AG08395 (cell line): ENCODE measurements at regions not wholly inside any gene's neighbourhood (a gene's known extent, or its start where the extent isn't known, plus 50 kb on each side); places are given as distances from the start of the nearest gene placed in this dataset.
"Not testable (repeated sequence)": the region's sequence is repeated elsewhere in the genome, so short reads cannot be mapped to it uniquely, and the experiment has no call there.

Source experiments
- DNase-seq: peaks from one replicate; pipeline ENCODE4 v3.0.0; 2012; ENCODE audit warnings: mixed read lengths, low spot score

GRCh38 chr1:101122452-101123166, 97.0 kb upstream of the DPH5 start:
- no peak for DNase-seq

DNA sequence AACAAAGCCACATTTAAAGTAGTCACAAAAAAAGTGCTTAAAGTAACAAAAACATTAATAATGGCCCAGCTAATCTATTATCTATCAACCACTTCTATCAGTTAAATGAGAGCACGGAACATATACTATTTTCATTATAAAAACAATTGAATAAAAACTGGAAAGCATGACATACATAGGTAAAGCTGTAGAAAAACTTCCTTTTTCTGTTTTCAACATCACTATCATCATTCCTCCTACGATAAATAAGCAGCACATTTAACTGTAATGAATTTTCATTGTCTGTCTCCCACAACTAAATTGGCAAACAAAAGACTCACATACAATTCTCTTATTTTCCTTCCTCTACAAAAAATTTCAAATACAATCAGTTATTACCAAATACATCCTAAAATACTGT, 96.4 kb upstream of the DPH5 start:
- no peak for DNase-seq

DNA sequence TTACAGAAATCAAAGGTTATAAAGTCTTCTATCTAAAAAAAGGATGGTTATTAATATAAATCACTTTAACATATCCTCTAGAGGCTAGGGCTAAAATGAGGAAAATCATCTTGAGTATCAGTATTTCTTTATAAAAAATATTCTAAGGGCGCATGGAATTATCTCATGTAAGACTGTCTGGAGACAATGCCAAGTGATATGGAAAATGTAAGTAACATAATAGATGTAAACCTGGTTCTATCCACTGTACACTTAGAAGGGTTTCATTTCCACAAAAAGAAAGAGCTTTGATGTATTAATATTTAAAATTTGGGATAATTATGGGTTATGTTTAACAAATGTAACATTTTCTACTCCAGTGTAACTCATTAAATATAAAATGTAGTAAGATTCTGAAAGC, 95.9 kb upstream of the DPH5 start:
- DNase-seq, result no peak

- DNase-seq, result no peak
Observed at GRCh38 chr1:101120868-101121267, 95.3 kb upstream of the DPH5 start.

- DNase-seq, result no peak
Observed at GRCh38 chr1:101119289-101119688, 93.7 kb upstream of the DPH5 start.

GRCh38 chr1:101116006-101116405, 90.4 kb upstream of the DPH5 start:
- DNase-seq, result no peak

DNA sequence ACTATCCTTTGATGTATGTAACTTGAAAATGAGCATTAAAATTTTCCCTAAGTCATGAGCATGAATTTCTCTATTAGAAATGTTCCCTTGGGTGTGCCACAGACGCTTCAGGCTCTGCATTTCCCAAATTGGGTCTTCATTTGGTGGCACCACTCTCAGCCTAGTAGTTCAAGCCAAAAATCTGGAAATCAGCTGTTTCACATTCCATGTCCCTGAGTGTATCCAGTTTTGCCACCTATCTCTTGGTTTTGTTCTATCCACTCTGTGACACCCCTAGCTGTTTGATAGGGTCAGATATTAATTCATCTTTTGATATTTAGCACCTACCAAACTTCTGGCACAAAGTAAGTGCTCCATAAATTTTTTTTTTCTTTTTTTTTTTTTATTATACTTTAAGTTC, 89.5 kb upstream of the DPH5 start:
- DNase-seq, result peak; percentile 19

GRCh38 chr1:101114128-101114527, 88.5 kb upstream of the DPH5 start:
- not testable (repeated sequence) for DNase-seq

DNA sequence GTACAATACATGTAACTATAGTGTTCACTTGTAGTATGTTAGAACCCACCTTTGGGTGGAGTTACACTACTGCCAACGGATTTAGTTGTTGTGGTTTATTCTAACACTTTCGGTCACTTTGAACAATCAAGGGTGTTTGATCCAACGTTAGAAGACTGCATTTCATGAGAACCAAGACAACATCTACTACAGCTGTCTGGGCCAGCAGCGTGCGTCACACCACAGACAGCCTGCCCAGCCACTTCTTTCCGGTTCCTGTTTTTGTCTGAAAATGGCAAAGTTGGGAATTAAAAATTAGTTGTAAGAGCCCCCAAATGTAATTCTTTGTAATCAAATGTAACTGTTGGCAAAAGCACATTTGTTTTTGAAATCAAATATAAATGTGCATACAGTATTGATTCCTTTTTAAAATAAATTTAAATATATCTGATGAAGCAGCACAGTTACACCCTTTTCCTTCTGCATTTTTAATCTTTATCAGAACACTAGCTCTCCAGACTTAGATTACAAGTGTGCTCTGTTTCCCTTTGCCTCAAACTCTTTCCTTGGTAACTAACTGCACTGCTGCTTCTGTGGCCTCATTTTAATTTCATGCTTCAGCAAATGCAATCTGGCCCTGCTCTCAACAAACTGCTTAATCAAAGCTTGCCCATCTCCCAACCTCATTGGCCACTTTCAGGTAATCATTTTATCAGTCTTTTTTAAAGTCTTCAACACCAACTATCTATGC, 86.6 kb upstream of the DPH5 start:
- DNase-seq, result no peak

- DNase-seq, result no peak
Observed at GRCh38 chr1:101111461-101111860, 85.9 kb upstream of the DPH5 start.

- no peak for DNase-seq
Observed at GRCh38 chr1:101109791-101110190, 84.2 kb upstream of the DPH5 start.

- no peak for DNase-seq
Observed at GRCh38 chr1:101108111-101108500, 82.5 kb upstream of the DPH5 start.

DNA sequence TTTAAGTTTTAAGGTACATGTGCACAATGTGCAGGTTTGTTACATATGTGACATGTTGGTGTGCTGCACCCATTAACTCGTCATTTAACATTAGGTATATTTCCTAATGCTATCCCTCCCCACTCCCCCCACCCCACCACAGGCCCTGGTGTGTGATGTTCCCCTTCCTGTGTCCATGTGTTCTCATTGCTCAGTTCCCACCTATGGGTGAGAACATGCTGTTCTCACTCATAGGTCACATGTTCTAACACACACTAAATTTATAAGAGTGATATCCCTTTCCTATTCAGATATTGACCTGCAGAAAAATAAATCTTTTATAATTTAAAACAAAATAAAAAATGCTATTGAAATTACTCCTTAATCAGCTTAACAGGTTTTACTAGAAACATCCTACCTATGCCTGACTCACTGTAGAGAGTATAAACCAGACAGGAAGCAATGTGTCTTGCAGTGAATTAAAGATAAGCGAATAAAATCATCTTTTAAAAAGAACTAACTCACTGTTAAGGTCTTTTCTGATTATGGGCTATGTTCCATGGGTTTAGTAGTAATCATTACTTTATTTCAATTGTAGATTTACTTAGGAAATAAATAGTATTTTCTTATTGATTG, 82.0 kb upstream of the DPH5 start:
- no peak for DNase-seq

DNA sequence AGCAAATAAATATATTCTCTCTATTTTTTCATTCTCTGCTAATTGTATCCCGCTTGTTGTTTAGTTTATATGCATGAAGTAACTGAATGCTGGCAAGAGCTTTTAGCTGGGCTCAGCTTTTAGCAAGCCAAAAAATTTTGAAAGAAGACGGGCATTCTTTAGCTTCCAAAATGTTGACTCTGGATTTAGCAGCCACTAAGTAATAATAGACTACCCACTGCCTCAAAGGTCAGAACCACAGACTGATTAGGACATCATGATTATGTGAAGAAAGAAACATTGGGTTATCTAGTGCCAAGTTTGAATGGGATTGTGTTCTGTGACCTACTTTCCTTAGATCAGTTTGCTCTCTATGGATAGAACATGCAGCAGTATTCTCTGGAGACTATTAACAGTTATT, 80.3 kb upstream of the DPH5 start:
- peak; percentile 40 for DNase-seq

- no peak for DNase-seq
Observed at GRCh38 chr1:101102426-101103156, 77.0 kb upstream of the DPH5 start.

- DNase-seq, result no peak
Observed at GRCh38 chr1:101101360-101101759, 75.8 kb upstream of the DPH5 start.

DNA sequence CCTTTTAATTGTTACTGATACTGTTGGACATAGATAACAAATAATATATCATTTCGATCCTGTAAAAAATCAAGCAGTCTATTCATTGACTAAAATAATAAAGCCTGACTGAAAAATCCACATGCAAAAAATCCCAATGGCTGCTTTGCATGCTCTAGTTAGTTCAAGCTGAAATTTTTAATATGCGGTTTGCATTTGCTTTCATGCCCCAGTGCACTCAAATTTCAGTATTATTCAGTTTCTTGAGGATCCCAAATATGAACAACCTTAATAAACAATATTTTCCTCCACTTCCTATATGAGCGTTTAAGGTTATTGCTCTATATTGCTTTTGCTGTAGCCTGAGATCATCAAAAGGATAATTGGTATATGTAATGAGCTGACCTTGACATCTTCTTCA, 75.1 kb upstream of the DPH5 start:
- DNase-seq, result no peak

DNA sequence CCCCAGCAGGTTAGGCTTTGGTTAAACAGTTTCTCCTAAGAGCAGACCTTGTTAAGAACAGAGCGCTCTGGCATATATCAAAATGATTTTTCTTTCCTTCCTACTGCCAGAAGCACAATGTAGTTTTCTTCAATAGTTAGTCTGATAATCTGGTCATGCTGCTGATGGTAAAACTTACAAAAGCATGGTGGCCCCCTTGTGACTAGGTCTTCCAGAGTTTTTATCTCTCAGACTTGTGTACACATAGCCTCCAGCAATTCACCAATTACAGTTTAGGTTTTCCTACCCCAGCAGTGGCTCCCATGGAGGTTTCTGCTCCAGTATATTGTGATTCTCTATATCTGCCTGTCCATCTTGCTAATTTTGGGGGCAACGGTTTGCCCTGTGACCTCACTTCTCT, 73.3 kb upstream of the DPH5 start:
- DNase-seq, result no peak

DNA sequence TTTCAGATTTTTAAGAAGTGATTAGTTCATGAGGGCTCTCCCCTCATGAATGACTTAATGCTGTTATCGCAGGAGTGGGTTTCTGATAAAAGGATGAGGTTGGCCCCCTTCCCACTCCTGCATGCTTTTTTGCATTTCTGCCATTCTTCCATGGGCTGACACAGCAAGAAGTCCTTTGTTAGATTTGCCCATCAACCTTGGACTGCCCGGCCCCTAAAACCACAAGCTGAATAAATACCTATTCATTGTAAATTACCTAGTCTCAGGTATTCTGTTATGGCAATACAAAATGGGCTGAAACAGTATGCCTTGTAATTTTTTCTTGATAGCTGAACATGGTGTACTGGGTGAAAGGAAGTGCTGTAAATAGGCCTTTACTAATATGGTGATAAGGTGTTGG, 72.7 kb upstream of the DPH5 start:
- no peak for DNase-seq

DNA sequence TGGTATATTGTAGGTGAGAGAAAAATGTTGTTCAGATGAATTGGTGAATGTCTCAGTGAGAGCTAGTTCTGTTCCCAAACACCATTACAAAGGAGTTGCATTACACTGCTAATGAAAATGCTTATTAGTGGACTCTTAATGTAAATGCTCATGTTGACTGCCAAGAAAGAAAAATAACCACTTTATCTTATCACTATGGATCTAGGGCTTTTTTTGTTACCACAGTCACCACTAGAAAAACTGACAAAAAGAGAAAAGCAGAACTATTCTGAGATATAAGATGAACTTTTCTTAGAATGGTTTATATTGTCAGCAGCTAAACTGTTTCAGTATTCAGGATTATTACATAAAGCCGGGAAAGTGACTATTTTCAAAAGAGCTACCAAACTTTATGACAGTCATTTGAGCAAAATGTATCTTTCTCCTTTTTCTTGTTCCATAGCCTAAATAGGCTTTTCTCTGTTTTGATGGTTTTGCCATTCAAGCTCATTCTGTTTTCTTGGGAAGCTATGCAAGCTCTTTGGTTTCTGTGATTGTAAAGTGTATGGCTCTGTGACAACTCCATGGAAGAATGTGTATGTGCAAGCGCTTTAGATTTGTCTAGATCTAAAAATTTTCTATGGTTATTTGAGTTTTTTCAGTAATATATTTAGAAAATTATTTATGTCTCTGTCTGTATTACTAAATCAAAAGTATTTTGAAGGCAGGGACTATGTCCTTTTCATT, 64.2 kb upstream of the DPH5 start:
- DNase-seq, result no peak

GRCh38 chr1:101088431-101088830, 62.8 kb upstream of the DPH5 start:
- no peak for DNase-seq

DNA sequence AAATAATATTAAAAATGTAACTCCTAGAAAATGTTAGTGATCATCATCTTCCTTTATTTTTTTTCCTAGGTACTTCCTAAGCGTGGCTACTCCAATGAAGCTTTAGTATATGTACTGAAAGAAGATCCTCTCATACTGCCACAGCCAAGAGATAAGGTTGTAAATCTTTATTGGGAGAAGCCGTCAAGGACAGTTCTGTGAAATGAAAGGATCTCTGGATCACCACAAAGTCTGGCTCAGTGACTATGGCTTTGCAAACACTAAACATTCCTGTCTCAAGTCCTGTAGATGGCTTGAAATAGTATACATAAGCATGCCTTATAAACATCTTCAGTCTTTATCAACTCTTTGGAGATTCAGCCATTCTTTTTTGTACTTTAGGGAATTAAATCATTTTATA, 61.2 kb upstream of the DPH5 start:
- DNase-seq, result no peak
